Progenitor cell of endocrine pancreas (in vitro differentiated cells): ENCODE measurements at regions not wholly inside any gene's neighbourhood (a gene's known extent, or its start where the extent isn't known, plus 50 kb on each side); places are given as distances from the start of the nearest gene placed in this dataset.

Experiments
- DNase-seq: peaks from one replicate; pipeline ENCODE4 v3.0.0; 2021; ENCODE audit warnings: low spot score; ENCODE audit not compliant: unreplicated experiment
- H3K27ac Mint-ChIP-seq: 2 replicates; pipeline ENCODE4 v1.8.0; 2021; ENCODE audit warnings: mild to moderate bottlenecking, moderate library complexity, mixed read lengths
- H3K27me3 Mint-ChIP-seq: 2 replicates; pipeline ENCODE4 v1.8.0; 2021; ENCODE audit warnings: mixed read lengths
- H3K36me3 Mint-ChIP-seq: 2 replicates; pipeline ENCODE4 v1.8.0; 2022; ENCODE audit warnings: mixed read lengths; ENCODE audit not compliant: insufficient read depth
- H3K4me1 Mint-ChIP-seq: 2 replicates; pipeline ENCODE4 v1.8.0; 2021; ENCODE audit warnings: low read depth, mixed read lengths
- H3K4me3 Mint-ChIP-seq: 2 replicates; pipeline ENCODE4 v1.8.0; 2021; ENCODE audit warnings: low read depth, mild to moderate bottlenecking, moderate library complexity, mixed read lengths
- H3K9me3 Mint-ChIP-seq: 2 replicates; pipeline ENCODE4 v1.8.0; 2021; ENCODE audit warnings: low read depth, mixed read lengths
- CTCF ChIP-seq: fragments of 200-600 bp; sonication (generic); IDR thresholded peaks from one replicate; pipeline ENCODE4 v1.5.0; 2021; ENCODE audit warnings: antibody characterized with exemption, mild to moderate bottlenecking; ENCODE audit not compliant: unreplicated experiment

- no peak for TF ChIP-seq CTCF
- H3K9me3 Mint-ChIP-seq = no peaks in the 10 kb centered on the region
- no peaks in the 10 kb centered on the region for H3K4me1 Mint-ChIP-seq
- H3K27me3 Mint-ChIP-seq = no peaks in the 10 kb centered on the region
- H3K36me3 Mint-ChIP-seq = no peaks in the 10 kb centered on the region
- H3K27ac Mint-ChIP-seq = no peak overlapping the region
- DNase-seq = no peak
- H3K4me3 Mint-ChIP-seq = no peak overlapping the region
Measured at GRCh38 chr21:20083336-20083735, 914.9 kb upstream of the NCAM2 start.

- Mint-ChIP-seq H3K4me3 (no peak overlapping the region), H3K36me3 (no peaks in the 10 kb centered on the region)
- TF ChIP-seq CTCF = no peak
Measured at GRCh38 chr21:20083925-20084324, 914.3 kb upstream of the NCAM2 start.

GRCh38 chr21:20086508-20086907, 911.7 kb upstream of the NCAM2 start:
- DNase-seq = no peak
- Mint-ChIP-seq H3K4me3 (no peak overlapping the region), H3K27ac (no peak overlapping the region), H3K36me3 (no peaks in the 10 kb centered on the region), H3K27me3 (no peaks in the 10 kb centered on the region), H3K9me3 (peaks cover 3% of the 10 kb centered on the region), H3K4me1 (no peaks in the 10 kb centered on the region)
- no peak for TF ChIP-seq CTCF

More at GRCh38 chr21:20083925-20084324, 914.3 kb upstream of the NCAM2 start:
- no peaks in the 10 kb centered on the region for H3K27me3 Mint-ChIP-seq
- no peak overlapping the region for H3K27ac Mint-ChIP-seq
- no peaks in the 10 kb centered on the region for H3K4me1 Mint-ChIP-seq
- no peak for DNase-seq
- H3K9me3 Mint-ChIP-seq = no peaks in the 10 kb centered on the region

GRCh38 chr21:20106368-20106767, 891.8 kb upstream of the NCAM2 start:
- DNase-seq = no peak
- H3K27me3 Mint-ChIP-seq = no peaks in the 10 kb centered on the region
- TF ChIP-seq CTCF = no peak
- H3K4me3 Mint-ChIP-seq = no peak overlapping the region
- no peaks in the 10 kb centered on the region for H3K9me3 Mint-ChIP-seq
- H3K27ac Mint-ChIP-seq = no peak overlapping the region
- H3K4me1 Mint-ChIP-seq = no peaks in the 10 kb centered on the region
- H3K36me3 Mint-ChIP-seq = no peaks in the 10 kb centered on the region

- no peaks in the 10 kb centered on the region for H3K4me1 Mint-ChIP-seq
- H3K4me3 Mint-ChIP-seq = no peak overlapping the region
- no peak for DNase-seq
- H3K27ac Mint-ChIP-seq = no peak overlapping the region
- TF ChIP-seq CTCF = no peak
- H3K36me3 Mint-ChIP-seq = no peaks in the 10 kb centered on the region
- peaks cover 6% of the 10 kb centered on the region for H3K9me3 Mint-ChIP-seq
- no peaks in the 10 kb centered on the region for H3K27me3 Mint-ChIP-seq
Measured at GRCh38 chr21:20108016-20108415, 890.2 kb upstream of the NCAM2 start.
